PC-3 (cell line): ENCODE measurements at regions not wholly inside any gene's neighbourhood (a gene's known extent, or its start where the extent isn't known, plus 50 kb on each side); places are given as distances from the start of the nearest gene placed in this dataset.
"Not testable (repeated sequence)": the region's sequence is repeated elsewhere in the genome, so short reads cannot be mapped to it uniquely, and the experiment has no call there.

Experiments
- CTCF ChIP-seq: fragments of 300-600 bp; sonication (generic); conservative IDR thresholded peaks from 2 replicates; pipeline ENCODE4 v1.5.1; 2017; ENCODE audit warnings: antibody characterized with exemption, low read depth, mild to moderate bottlenecking, low read length
- EZH2 ChIP-seq: fragments of 300-600 bp; sonication (generic); IDR thresholded peaks from one replicate; pipeline ENCODE4 v1.6.1; 2017; ENCODE audit warnings: antibody characterized with exemption, mild to moderate bottlenecking, low read length; ENCODE audit not compliant: unreplicated experiment
- EZH2phosphoT487 ChIP-seq: fragments of 300-600 bp; sonication (generic); IDR thresholded peaks from 2 replicates; pipeline ENCODE4 v1.6.1; 2018; ENCODE audit warnings: mild to moderate bottlenecking, antibody characterized with exemption, low read length, borderline replicate concordance

DNA sequence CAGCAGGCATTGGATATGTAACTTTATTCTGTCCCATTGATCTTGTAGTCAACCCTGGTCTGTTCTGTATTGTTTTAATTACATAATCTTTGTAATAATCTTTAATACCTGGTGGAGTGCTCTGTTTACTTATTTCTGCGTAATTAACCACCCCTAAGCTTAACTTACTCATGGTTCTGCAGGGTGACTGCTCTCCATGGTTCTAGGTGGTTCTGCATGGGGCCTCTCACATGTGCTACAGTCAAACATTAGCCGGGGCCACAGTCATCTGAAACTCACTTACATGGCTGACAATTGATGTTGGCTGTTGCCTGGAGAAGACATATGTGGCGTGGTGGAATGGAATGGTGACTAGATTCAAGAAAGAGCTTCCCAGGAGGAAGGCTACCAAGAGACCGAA, 1709.8 kb downstream of the SPATA31A7 start:
- not testable (repeated sequence) for TF ChIP-seq CTCF, EZH2phosphoT487, EZH2
